GM20431 (cell line): ENCODE measurements at regions not wholly inside any gene's neighbourhood (a gene's known extent, or its start where the extent isn't known, plus 50 kb on each side); places are given as distances from the start of the nearest gene placed in this dataset.

Experiments
- in situ Hi-C: fragments of 300-500 bp; cut with MseI, MboI; formaldehyde crosslinking; loops from one replicate; pipeline ENCODE4 v1.15.0; 2020; ENCODE audit warnings: low sequenced_read_pairs; ENCODE audit not compliant: unreplicated experiment

DNA sequence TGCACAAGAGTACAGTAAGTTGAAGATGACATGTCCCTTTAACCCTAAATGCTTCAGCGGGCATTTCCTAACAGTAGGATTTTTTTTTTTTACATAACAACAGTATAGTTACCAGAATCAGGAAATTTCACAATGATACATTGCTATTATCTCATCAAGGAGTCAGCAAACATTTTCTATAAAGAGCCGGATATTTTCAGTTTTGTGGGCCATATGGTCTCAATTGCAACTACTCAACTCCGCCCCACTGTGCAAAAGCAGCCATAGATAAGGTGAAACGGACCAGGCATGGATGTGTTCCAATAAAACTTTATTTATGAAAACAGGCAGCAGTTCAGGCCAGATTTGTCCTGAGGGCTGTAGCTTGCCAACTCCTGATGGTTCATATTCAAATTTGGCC, 130.6 kb downstream of the SMAD6 start:
- in situ Hi-C loops: no loop called here

GRCh38 chr15:66833371-66833770, 131.3 kb downstream of the SMAD6 start:
- in situ Hi-C loops: no loop called here

DNA sequence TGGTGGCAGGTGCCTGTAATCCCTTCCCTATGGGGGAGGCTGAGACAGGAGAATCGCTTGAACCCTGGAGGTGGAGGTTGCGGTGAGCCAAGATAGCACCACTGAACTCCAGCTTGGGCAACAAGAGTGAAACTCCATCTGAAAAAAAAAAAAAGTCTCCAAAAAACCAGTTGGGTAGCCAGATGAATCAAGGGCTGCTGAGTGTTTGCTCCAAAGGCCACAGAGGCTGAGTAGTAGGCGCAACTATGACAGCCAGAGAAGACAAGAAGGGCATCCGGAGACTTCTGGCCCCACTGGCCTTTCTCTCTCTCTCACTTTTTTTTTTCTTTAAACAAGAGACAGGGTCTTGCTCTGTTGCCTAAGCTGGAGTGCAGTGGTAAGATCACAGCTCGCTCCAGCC, 131.8 kb downstream of the SMAD6 start:
- in situ Hi-C loops: no loop called here

DNA sequence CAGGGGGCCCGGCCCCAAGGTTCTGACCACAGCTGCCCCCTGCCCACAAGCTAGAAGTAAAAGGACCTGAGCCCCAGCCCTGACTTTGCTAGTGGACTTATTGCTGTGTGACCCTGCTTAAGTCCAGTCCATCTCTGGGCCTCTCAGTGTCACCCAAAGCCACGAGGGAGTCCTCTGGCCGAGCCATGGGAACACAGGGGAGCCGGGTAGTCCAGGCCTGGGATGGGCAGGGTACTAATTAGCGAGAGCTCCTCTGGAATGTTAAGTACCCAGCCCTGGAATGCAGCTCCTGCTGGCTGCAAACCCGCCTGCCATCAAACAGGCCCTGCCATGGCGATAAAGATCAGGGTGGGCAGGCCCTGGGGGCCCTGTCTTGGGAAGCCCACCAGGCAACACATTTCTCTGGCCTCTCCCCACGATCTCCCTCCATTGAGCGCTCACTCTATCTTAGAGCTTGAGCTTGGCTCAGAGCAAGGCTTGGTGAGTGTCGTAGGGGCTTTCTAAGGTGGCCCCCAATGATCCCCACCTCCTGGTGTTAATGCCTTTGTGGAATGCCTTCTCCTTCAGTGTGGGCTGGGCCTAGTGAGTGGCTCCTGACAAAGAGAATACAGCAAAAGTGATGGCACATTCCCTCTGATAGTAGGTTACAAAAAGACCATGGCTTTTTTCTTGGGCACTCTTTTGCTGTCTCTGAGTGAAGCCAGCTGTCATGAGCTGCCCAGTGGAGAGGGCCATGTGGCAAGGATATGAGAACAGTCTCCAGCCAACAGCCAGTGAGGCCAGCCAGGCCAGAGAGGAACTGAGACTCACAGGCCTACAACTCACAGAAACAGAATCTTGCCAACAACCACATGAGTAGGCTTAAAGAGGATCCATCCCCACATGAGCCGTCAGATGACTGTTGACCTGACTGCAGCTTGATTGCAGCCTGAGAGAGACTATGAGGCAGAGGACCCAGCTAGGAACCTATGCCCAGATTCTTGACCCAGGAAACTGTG, 133.1 kb downstream of the SMAD6 start:
- in situ Hi-C loops: no loop called here

DNA sequence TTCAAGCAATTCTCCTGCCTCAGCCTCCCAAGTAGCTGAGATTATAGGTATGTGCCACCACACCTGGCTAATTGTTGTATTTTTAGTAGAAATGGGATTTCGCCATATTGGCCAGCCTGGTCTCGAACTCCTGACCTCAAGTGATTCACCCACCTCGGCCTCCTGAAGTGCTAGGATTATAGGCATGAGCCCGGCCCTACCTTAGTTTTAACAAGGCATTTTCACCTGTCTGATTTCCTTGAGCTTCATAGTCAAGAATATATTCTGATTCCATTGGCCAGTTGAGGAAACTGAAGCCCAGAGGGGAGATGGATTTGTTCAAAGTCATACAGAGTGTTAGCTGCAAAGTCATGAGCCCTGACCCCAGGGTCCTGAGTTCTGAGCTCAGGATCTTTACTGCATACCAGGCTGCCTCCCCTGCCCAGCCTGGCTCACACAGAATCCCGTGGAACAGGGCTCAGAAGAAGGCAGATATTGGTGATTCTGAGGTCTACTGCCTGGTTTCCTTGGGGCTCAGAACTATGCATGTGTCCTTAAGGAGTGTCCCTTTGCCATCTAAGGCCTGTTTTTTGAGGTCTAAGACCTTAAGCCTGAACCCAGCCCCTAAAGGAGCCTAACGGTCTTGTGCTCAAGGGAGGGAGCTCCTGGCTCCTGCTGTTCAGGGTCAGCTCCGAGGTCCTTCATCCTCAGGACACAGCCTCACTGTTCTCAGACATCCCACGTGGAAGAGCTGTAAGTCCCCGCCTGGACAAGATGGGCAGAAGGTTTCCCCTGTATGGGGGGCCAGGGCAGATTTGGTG, 134.4 kb downstream of the SMAD6 start:
- in situ Hi-C loops: no loop called here

DNA sequence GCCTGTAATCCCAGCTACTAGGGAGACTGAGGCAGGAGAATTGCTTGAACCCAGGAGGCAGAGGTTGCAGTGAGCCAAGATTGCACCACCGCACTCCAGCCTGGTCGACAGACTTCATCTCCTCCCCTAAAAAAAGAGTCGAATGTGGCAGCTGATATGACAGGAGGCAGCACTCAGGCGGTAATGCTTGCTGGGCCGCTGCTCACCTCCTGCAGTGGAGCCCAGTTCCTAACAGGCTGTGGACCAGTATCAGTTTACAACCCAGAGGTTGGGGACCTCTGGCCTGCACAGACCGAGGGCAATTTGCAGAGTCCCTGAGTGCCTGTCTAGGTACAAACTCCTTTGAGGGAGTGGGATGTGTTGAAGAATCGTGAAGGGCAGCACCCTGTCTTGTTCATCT, 136.2 kb downstream of the SMAD6 start:
- in situ Hi-C loops: no loop called here

DNA sequence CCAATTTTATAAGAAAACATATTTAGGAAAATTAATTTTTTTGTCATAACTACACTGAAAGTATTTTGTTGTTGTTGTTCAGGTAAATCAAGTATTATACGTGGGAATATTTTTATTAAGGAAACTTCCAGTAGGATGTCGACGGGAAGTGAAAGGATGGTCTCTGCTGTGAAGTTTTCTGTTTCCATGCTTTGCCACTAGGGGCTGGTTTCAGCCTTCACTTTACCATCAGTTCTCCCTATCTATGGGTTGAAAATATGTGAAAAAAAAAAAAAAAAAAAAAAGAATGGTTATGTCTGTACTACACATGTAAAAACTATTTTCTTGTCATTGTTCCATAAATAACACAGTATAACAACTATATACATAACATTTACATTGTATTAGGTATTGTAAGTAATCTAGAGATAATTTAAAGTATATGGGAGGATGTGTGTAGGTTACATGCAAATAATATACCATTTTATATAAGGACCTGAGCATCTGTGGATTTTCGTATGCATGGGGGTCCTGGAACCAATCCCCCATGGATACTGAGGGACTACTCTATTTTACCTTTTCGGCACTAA, 136.7 kb downstream of the SMAD6 start:
- in situ Hi-C loops: no loop called here

DNA sequence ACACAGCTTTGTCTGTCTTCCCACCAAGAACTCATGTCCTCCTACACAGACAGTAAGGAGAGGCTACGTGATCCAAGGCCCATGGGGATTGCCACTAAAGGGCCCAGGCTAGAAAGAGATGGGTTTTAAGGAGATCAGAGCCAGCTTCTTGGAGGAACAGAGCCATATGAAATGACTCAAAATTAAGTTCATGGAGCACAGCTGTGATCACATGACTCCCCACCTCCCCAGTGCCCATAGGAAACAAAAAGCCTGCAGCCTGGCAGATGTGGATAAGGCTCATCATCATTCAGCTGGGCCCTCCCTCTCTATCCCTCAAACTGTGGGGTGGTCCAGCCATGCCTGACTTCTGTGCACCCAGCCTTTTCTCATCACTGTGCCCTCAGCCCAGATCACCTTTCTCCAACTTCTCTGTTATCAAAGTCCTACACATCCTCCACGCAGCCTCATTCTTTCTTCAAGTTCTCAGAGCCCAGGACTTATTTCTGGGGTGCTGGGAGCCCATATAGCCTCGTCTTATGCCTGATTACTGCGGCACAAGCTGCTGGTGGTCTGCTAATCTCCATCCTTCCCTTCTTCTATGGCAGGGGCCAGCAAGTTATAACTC, 137.6 kb downstream of the SMAD6 start:
- in situ Hi-C loops: no loop called here

DNA sequence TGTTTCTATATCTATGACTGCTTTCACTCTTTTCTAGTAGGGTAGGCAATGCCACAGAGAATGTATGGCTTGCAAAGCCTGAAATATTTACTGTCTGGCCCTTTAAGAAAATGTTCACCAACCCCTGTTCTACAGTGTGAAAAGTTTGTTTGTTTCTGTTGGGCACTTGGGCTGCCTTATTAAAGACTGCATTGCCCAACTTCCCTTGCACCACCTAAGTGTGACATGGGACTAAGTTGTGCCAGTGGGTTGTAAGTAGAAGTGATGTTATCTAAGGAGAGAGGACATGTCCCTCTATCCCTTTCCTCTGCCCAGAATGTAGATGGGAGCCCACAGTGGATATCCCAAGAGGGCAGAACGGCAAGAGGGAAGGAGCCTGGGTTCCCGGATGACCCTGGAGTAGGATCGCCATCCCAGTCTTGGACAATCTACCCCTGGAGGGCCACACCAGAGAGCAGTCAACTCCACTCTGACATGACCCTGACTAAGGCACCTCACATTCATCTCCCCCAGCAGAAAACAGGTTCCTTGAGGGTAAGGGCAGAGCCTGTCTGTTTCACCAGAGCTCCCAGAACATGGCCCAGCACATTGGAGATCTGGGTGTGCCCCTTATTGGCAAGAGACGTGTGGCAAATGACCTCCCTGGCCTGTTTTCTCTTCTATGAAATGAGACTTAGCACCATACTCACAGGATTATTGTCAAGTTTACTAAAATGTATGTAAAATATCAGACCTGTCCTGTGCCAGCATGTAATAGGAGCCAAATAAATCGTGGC, 138.8 kb downstream of the SMAD6 start:
- in situ Hi-C loops: no loop called here

- in situ Hi-C loops: no loop called here
Measured at GRCh38 chr15:66841953-66842681, 140.1 kb downstream of the SMAD6 start.

DNA sequence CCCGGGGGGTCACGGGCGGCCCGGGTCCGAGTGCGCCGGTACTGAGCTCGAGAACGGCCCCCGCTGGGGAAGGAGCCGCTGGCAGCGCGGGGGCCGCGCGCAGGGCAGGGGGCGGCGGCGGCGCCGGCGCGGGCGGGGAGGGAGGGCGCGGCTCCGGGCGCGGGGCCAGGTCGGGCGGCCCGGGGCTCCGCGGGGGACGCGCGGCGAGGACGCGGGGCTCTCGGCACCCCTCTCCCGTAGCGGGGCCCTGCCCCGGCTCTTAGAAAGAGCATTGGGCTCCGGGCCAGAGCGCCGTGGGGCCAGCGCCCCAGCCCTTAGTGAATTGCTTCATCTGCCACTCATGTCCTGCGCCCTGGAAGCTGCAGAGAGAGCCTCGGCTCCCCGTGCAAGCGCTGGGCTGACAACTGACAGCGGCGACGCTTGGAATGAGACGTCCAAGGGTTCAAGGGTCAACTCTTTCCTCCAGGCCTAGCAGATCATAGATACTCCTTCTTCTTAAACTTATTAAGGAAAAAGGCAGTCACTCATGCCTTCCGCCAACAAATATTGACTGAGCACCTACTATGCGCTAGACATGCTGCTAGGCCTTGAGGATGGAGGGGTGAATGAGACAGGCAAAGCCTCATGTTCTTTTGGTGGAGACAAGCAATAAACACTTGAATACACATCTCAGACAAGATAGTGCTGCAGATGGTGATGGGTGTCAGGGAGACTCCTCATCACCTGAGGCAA, 140.8 kb downstream of the SMAD6 start:
- in situ Hi-C loops: no loop called here

DNA sequence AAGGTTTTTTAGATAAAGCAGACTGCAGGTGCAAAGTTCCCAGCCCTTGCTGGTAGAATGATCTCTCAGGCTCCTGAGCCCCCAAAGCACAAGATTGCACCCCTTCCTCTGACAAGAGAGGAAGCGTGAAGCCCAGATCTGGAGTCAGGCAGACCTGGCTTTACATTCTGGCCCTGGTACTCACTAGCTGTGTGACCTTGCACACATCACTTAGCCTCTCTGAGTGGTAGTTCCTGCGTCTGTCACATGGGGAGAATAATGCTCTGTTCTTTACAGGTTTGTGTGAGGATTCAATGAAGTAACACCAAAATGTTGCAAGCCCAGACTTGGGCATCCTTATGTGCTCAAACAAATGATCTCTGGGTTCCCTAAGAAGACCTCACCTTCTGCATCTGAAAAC, 141.5 kb downstream of the SMAD6 start:
- in situ Hi-C loops: no loop called here

- in situ Hi-C loops: no loop called here
Measured at GRCh38 chr15:66844041-66844746, 142.2 kb downstream of the SMAD6 start.

DNA sequence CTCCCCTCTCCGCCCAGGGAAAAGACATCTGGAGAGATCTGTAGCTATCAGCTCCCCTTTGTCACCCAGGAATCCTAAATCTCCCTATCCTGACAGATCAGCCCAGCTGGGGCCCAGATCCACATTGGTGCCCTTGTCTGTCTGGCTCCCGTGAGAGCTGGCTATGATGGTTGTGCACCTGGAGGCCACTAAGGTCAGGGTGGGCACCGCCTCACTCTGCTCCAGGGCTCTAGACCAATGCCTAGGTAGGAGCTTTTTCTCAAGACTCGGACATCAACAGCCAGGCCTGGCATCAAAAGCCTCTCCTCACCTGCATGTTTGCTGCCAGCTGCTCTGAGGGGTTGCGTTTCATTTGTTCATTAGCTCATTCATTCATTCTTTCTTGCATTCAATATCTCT, 142.7 kb downstream of the SMAD6 start:
- in situ Hi-C loops: no loop called here

DNA sequence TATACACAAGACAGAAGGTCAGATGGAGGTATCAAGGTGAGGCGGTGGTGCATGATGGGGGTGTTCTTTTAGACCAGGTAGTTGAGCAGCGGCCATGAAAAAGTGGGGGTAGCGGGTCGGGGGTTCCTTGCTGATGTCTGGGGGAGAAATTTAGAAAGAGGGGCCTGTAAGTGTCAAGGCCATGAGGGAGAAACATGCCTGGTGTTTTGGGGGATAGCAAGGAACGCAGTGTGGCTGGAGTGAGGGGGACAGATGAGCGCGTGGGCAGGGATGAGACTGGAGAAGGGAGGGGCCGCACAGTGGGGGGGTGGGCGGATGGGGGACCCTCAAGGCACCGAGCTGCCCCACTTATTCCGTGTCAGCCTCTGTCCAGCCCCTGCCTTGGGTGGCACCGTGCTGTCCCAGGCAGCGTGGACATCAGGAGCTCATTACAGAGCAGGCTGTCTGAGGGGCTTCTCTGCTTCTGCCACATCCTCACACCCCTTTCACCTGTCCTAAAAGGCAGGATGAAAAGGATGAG, 143.3 kb downstream of the SMAD6 start:
- in situ Hi-C loops: no loop called here

- in situ Hi-C loops: no loop called here
Measured at GRCh38 chr15:66846031-66846430, 144.0 kb downstream of the SMAD6 start.

- in situ Hi-C loops: no loop called here
Measured at GRCh38 chr15:66846811-66847210, 144.8 kb downstream of the SMAD6 start.
